SH-SY5Y (cell line): ENCODE measurements at regions not wholly inside any gene's neighbourhood (a gene's known extent, or its start where the extent isn't known, plus 50 kb on each side); places are given as distances from the start of the nearest gene placed in this dataset.

Source experiments
- GATA2 ChIP-seq: IDR thresholded peaks from 2 replicates; pipeline ENCODE4 v1.6.1; 2011; ENCODE audit warnings: mild to moderate bottlenecking, low read depth, low read length
- GATA3 ChIP-seq: IDR thresholded peaks from 2 replicates; pipeline ENCODE4 v1.6.1; 2011; ENCODE audit warnings: low read depth, mild to moderate bottlenecking, low read length, moderate library complexity

DNA sequence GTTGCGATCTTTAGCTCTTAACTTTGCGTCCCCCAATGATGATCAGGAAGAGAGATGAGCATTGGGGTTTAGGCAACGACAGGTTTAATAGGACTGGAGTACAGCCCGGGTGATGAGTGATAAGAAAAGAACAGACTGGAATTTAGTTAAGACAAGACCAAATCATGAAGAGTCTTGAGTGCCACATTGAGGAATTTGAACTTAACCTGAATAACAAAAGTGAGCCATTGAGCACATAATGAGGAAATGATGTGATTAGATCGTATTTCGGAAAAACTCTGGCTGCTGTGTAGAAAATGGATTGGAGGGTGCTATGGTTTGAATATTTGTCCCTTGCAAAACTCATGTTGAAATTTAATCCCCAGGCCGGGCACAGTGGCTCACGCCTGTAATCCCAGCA lies 83.2 kb upstream of the MELK start:
- TF ChIP-seq GATA2 (no peak), GATA3 (no peak)
